ENCODE measurements at regions not wholly inside any gene's neighbourhood (a gene's known extent, or its start where the extent isn't known, plus 50 kb on each side); places are given as distances from the start of the nearest gene placed in this dataset.

DNA sequence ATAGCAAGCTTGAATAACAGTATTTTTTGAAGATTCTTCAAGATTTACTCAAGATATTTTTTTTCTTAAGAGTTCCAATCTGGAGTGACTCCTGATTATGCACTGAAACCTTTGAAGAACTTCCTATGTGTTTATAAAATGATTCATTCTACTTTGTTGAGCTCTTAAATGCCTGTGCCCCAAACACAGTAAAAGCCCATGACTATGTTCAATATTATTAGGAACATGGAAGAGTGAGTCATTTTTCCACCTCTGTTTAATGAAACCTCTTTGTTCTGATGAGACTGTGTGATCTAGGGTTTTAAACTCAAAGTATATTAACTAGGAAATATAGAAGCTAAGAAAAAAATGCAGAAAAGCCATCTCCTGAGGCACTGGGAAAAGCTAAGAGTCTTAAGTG is 415.0 kb upstream of the FBXO33 start:
- H3K27ac ChIP-seq: no peak overlapping the region
- no peak for DNase-seq
- no peak overlapping the region for H3K4me3 ChIP-seq (replicated peaks in 1 of 3)
- H3K9me3 ChIP-seq: no peaks in the 10 kb centered on the region
- no peaks in the 10 kb centered on the region for H3K27me3 ChIP-seq
- no peaks in the 10 kb centered on the region for H3K4me1 ChIP-seq
- intact Hi-C loops (cut with DNase I): no loop called here
- TF ChIP-seq POLR2A (IDR thresholded peaks at IDR 0.05): no peak
- no peak for TF ChIP-seq CTCF (IDR thresholded peaks at IDR 0.05)
- H3K36me3 ChIP-seq: no peaks in the 10 kb centered on the region

DNA sequence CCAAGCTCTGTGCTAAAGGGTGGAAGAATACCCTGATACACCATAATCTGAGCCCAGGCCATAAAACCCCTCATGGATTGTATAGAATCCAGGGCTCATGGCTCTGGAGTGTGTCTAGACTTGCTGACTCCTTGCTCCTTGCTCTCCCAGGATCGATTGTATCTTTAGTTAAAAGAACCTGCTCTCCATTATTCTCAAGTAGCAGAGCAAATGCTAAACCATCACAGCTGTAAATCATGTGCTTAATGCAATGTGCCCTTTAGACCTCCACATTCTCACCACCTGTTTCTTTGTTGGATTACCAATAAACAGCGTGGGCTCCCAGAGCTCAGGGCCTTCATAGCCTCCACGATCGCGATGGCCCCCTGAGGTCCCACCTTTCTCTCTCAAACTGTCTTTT is 411.6 kb upstream of the FBXO33 start:
- WGBS, 2 donors: 83% methylated on average over 5 of the region's 5 CpGs
- no peak for DNase-seq
- intact Hi-C loops (cut with DNase I): no loop called here

GRCh38 chr14:39841088-39841487 is 408.9 kb upstream of the FBXO33 start:
- intact Hi-C loops (cut with DNase I): no loop called here
- Histone ChIP-seq H3K36me3 (no peaks in the 10 kb centered on the region), H3K4me1 (no peaks in the 10 kb centered on the region), H3K4me3 (replicated peaks in 1 of 3) (no peak overlapping the region), H3K9me3 (no peaks in the 10 kb centered on the region), H3K27me3 (no peaks in the 10 kb centered on the region), H3K27ac (no peak overlapping the region)
- no peak for TF ChIP-seq POLR2A (IDR thresholded peaks at IDR 0.05)
- no peak for TF ChIP-seq CTCF (IDR thresholded peaks at IDR 0.05)
- no peak for DNase-seq

More for the DNA sequence above, 411.6 kb upstream of the FBXO33 start:
- Histone ChIP-seq H3K36me3 (no peaks in the 10 kb centered on the region), H3K4me1 (no peaks in the 10 kb centered on the region), H3K27ac (no peak overlapping the region), H3K27me3 (no peaks in the 10 kb centered on the region), H3K4me3 (replicated peaks in 1 of 3) (no peak overlapping the region), H3K9me3 (no peaks in the 10 kb centered on the region)
- no peak for TF ChIP-seq POLR2A (IDR thresholded peaks at IDR 0.05)
- TF ChIP-seq CTCF (IDR thresholded peaks at IDR 0.05): no peak

- Histone ChIP-seq H3K27ac (no peak overlapping the region), H3K27me3 (no peaks in the 10 kb centered on the region), H3K36me3 (no peaks in the 10 kb centered on the region), H3K9me3 (no peaks in the 10 kb centered on the region), H3K4me1 (no peaks in the 10 kb centered on the region), H3K4me3 (replicated peaks in 1 of 3) (no peak overlapping the region)
- DNase-seq: no peak
- intact Hi-C loops (cut with DNase I): no loop called here
- TF ChIP-seq POLR2A (IDR thresholded peaks at IDR 0.05) (no peak), CTCF (IDR thresholded peaks at IDR 0.05) (no peak)
- 81 to 87% methylated on average over 2 of the region's 2 CpGs for WGBS, 2 donors
Observed at GRCh38 chr14:39827901-39828655, 395.8 kb upstream of the FBXO33 start.

DNA sequence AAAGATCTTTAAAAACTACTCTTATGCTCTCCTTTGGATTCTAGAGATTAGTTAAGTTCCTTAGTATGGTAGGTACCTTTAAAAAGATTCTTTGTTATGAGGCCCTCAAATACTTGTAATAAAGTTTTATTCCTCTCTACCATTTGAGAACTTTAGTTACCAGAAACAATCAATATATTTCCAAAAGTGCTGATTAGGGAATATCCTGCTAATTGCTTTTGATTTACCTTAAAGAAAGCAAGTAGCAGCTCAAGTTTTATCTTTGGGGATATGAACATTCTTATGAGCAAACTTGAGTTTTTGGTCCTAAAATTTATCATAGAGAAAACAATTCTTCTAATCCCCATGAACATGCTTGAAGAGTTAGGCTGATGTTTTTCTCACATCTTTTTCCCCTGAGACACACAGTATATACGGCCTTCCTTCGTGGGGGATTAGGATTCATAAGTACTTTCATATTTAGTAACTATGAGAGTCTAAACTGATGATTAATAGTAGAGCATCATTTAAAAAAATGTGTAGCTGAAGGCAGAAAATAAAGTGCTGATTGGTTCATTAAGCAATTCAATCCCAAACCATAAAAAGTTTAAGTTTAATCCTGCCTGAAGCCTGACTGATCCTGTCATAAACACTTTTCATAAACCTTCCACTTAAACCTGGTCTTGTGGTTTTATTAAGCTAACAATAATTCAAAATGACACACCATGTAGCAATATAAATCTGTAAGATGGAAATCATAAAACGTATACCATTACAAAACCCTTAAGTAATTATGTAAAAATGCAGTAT is 380.5 kb upstream of the FBXO33 start:
- intact Hi-C loops (cut with DNase I): no loop called here
- WGBS, 2 donors: 70 to 79% methylated on average over 3 of the region's 3 CpGs
- Histone ChIP-seq H3K4me1 (no peaks in the 10 kb centered on the region), H3K9me3 (no peaks in the 10 kb centered on the region), H3K27ac (no peak overlapping the region), H3K27me3 (no peaks in the 10 kb centered on the region), H3K4me3 (replicated peaks in 1 of 3) (no peak overlapping the region), H3K36me3 (no peaks in the 10 kb centered on the region)
- TF ChIP-seq POLR2A (IDR thresholded peaks at IDR 0.05): no peak
- no peak for TF ChIP-seq CTCF (IDR thresholded peaks at IDR 0.05)
- DNase-seq: no peak
